ENCODE measurements at regions not wholly inside any gene's neighbourhood (a gene's known extent, or its start where the extent isn't known, plus 50 kb on each side); places are given as distances from the start of the nearest gene placed in this dataset.

- ATAC-seq (no peak), DNase-seq (ENCODE audit: low read depth, low spot score) (no peak), FAIRE-seq (no peak)
- ChIA-PET POLR2A (no interaction called here), SMC1A (ENCODE audit: uncharacterized antibody, unreplicated experiment) (no interaction called here), CTCF (no interaction called here), RAD21 (ENCODE audit: unreplicated experiment) (no interaction called here)
- no peak overlapping the region for H3K27ac ChIP-seq (ENCODE audit: control insufficient read depth, insufficient read depth)
- H3K4me2 ChIP-seq (ENCODE audit: control insufficient read depth, insufficient read depth), result no peak overlapping the region
- in situ Hi-C loops (cut with MboI), result no loop called here
- 15% methylated on average over 3 of the region's 3 CpGs for WGBS (ENCODE audit: insufficient coverage, insufficient replicate concordance, low lambda C conversion rate, missing lambda C conversion rate)
- no TSS peak for BruUV-seq (replicated peaks)
- intact Hi-C loops (cut with micrococcal nuclease; ENCODE audit: unreplicated experiment), result no loop called here
- H3K9me3 ChIP-seq (replicated peaks; ENCODE audit: control insufficient read depth, insufficient read depth, low read length), result no peaks in the 10 kb centered on the region
- no peak overlapping the region for H3K9ac ChIP-seq (ENCODE audit: control insufficient read depth, insufficient read depth, low read length)
- H3K27me3 ChIP-seq (replicated peaks in 1 of 2; ENCODE audit: control insufficient read depth in 2 of 2, insufficient read depth in 2 of 2, low read length in 1 of 2), result no peaks in the 10 kb centered on the region
- no peaks in the 10 kb centered on the region for H3K36me3 ChIP-seq (ENCODE audit: control insufficient read depth in 2 of 2, insufficient read depth in 2 of 2, low read length in 1 of 2)
- H4K20me1 ChIP-seq (ENCODE audit: control insufficient read depth, insufficient read depth), result no peaks in the 10 kb centered on the region
- no peak overlapping the region for H3K4me3 ChIP-seq
- no peaks in the 10 kb centered on the region for H3K4me1 ChIP-seq (ENCODE audit: control insufficient read depth, insufficient read depth, low read length)
- H2AFZ ChIP-seq (ENCODE audit: control insufficient read depth, low read depth, low read length), result no peak overlapping the region
- H3K79me2 ChIP-seq (ENCODE audit: control insufficient read depth, insufficient read depth, low read length), result no peaks in the 10 kb centered on the region
- no peak for TF ChIP-seq IRF4 (IDR thresholded peaks at IDR 0.05; ENCODE audit: low read depth, low read length)
- TF ChIP-seq, protein P1, sequence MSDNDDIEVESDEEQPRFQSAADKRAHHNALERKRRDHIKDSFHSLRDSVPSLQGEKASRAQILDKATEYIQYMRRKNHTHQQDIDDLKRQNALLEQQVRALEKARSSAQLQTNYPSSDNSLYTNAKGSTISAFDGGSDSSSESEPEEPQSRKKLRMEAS (IDR thresholded peaks at IDR 0.05; ENCODE audit: low read depth, low read length), result no peak
- TF ChIP-seq NFXL1 (IDR thresholded peaks at IDR 0.05; ENCODE audit: borderline replicate concordance), result no peak
- no peak for TF ChIP-seq BCLAF1 (IDR thresholded peaks at IDR 0.05)
- no peak for TF ChIP-seq SIN3A (IDR thresholded peaks at IDR 0.05; ENCODE audit: low read depth, low read length)
- TF ChIP-seq, protein P2, sequence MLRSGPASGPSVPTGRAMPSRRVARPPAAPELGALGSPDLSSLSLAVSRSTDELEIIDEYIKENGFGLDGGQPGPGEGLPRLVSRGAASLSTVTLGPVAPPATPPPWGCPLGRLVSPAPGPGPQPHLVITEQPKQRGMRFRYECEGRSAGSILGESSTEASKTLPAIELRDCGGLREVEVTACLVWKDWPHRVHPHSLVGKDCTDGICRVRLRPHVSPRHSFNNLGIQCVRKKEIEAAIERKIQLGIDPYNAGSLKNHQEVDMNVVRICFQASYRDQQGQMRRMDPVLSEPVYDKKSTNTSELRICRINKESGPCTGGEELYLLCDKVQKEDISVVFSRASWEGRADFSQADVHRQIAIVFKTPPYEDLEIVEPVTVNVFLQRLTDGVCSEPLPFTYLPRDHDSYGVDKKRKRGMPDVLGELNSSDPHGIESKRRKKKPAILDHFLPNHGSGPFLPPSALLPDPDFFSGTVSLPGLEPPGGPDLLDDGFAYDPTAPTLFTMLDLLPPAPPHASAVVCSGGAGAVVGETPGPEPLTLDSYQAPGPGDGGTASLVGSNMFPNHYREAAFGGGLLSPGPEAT (IDR thresholded peaks at IDR 0.05; ENCODE audit: low read depth), result no peak
- no peak for TF ChIP-seq POLR2A (IDR thresholded peaks at IDR 0.05; ENCODE audit: low read depth, low read length)
- TF ChIP-seq SP1 (IDR thresholded peaks at IDR 0.05; ENCODE audit: low read depth, low read length), result no peak
- no peak for TF ChIP-seq NFIC (IDR thresholded peaks at IDR 0.05; ENCODE audit: low read depth, low read length)
- TF ChIP-seq RELA (IDR thresholded peaks at IDR 0.05; ENCODE audit: borderline replicate concordance, partially characterized antibody), result no peak
- no peak for TF ChIP-seq ZBTB40 (IDR thresholded peaks at IDR 0.05; ENCODE audit: borderline replicate concordance)
- no peak for TF ChIP-seq SPI1 (IDR thresholded peaks at IDR 0.05; ENCODE audit: borderline replicate concordance, insufficient read depth, low read depth, low read length)
- no peak for TF ChIP-seq RBBP5 (conservative IDR thresholded peaks at IDR 0.05)
- no peak for TF ChIP-seq NR2C2 (IDR thresholded peaks at IDR 0.05; ENCODE audit: borderline replicate concordance, control insufficient read depth, insufficient read length, low read depth)
- no peak for TF ChIP-seq NR2F1 (conservative IDR thresholded peaks at IDR 0.05)
- TF ChIP-seq, protein P3, sequence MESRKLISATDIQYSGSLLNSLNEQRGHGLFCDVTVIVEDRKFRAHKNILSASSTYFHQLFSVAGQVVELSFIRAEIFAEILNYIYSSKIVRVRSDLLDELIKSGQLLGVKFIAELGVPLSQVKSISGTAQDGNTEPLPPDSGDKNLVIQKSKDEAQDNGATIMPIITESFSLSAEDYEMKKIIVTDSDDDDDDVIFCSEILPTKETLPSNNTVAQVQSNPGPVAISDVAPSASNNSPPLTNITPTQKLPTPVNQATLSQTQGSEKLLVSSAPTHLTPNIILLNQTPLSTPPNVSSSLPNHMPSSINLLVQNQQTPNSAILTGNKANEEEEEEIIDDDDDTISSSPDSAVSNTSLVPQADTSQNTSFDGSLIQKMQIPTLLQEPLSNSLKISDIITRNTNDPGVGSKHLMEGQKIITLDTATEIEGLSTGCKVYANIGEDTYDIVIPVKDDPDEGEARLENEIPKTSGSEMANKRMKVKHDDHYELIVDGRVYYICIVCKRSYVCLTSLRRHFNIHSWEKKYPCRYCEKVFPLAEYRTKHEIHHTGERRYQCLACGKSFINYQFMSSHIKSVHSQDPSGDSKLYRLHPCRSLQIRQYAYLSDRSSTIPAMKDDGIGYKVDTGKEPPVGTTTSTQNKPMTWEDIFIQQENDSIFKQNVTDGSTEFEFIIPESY (IDR thresholded peaks at IDR 0.05), result no peak
Observed at GRCh38 chr5:15159606-15160005, 288.0 kb upstream of the ANKH start.
